Hematopoietic multipotent progenitor cell (in vitro differentiated cells): ENCODE measurements at regions not wholly inside any gene's neighbourhood (a gene's known extent, or its start where the extent isn't known, plus 50 kb on each side); places are given as distances from the start of the nearest gene placed in this dataset.

Experiments
- DNase-seq, 3 donors: peaks; one replicate each; pipeline ENCODE4 v3.0.0-alpha.2; 2011 to 2015; ENCODE audit warnings: low read depth in 2 of 3, low spot score in 2 of 3

DNA sequence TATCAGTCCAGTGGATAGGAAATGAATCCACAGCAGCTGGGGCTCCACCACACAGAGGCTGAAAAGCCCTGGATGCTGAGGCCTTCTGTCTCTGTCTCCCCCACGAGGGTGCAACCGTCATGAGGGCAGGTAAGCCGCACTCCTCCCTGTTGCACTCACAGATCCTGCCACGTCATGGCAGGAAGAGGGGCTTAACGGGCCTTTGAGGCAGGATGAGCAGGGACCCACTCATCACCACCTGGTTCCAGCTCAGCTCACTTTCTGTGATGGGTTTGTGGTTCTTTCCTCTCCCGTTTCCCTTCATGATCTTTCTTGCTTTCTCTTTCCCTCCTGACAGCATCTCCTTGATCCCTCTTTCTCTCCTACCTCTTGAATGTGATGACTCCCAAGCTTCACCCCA is 575.2 kb downstream of the CCDC171 start:
- DNase-seq: no peak

DNA sequence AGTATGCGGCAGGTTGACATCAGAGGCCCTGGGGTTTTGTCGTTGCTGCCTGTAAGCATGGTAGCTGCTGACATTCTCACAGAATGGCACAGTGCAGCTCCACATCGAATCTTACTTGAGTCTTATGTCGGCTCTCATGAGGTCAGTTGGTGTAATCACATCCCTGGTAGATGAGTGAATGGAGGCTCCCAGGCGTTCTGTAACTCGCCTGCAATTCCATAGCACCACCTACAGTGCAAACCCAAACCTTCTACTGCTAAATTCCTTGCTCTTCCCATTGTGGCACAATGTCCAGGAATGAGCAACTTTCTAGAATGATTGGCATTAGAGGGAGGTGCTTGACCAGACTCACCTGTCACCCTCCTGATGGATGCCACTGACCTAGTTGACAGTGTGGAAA is 578.4 kb downstream of the CCDC171 start:
- no peak for DNase-seq

DNA sequence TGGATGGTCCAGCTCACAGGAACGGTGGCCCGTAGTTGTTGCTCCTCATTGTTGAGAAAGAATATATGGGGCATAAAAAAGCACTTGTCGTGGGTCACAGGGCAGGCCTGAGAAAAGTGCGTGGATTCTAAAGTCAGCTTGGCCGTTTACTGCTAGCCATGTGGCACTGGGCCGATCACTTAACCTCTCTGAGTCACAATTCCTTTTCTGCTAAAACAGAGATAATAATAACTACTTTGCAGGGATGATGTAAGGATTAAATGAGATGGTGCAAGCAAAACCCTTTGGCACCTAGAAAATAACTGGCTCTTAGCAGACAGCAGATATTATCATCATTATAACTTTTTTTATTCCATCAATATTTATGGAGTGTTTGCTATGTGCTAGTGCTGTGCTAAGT is 579.7 kb downstream of the CCDC171 start:
- no peak for DNase-seq

DNA sequence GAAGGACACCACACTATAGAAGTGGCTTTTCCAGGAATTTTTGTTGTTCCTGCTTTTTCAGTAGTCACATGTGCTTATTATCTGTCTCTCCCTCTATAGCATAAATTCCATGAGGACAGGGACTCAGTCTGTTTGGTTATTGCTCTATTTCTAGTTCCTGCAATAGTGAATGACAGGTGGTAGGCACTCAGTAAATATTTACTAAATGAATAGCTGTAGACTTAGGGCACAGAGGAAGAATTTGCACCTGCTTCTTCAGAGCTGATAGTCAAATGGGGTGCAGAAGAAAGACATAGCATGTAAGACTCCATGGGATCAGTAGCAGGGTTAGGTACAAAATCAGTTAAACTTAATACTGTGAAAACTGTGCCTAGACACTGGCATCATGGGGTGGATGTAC is 580.2 kb downstream of the CCDC171 start:
- no peak for DNase-seq

DNA sequence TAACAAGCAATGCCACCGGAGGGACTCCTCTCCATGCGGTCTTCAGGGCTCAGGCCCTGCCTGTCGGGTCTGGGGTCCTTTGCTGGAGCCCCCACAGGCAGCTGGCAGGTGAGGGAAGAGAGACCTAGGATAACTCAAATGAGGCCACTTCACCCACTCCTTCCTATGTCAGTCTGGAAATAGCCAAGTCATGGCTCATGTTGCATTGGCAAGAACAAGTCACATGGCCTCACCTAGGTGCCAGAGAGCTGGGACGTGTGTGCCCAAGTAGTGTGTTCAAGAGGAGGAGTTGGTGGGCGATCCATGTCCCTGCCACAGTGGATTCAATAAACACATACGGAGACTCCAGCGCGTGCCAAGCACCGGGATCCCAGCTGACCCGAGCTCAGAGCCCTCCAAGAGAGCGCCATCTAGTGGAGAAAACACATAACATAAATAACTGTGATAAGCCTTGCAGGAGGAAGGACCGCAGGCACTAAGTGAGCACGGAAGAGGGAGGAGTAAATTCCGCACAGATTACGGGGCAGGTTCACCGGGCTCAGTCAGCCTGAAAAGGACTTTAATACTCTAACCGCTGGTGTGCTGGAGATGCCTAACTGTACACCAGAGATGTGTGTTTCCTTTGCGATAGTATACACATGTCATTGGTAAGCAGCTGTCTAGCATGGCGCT is 580.8 kb downstream of the CCDC171 start:
- DNase-seq: peak in 2 of 3 donors; percentile 56 to 80

DNA sequence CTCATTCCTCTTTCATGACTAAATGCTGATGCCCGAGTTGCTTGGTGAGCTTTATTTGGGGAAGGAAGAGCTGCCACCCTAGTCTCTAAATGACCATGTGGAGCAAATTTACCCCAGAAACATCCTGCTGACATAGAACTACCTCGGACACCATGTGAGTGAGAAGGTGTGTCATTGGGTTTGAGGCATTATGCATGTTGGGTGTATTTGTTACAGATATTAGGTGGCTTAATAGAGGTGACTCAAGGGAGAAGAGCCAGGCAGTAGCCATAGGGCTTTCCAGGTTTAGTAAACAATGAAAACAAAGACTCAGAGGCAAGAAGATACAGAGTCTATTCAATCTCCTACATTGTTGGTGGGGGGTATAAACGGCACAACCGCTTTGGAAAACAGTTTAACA is 581.5 kb downstream of the CCDC171 start:
- no peak for DNase-seq

DNA sequence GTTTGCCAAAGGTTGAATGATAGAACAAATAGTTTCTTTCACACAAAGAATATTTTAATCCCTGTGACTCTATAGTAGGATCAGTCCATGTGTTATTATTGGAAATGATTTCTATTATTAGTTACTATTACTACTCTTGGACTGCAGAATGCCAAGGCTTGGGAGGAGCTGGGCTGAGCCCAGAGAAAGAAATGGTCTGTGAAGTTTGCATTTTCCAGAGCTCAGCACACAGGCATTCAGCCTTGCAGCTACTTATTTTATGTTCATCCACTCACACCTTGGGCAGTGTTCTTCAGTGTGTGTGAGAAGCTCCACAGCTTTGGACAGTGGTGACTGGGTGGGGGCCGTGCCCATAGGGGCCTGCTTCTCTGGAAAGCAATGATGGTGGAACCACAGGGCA is 583.1 kb downstream of the CCDC171 start:
- DNase-seq: no peak

DNA sequence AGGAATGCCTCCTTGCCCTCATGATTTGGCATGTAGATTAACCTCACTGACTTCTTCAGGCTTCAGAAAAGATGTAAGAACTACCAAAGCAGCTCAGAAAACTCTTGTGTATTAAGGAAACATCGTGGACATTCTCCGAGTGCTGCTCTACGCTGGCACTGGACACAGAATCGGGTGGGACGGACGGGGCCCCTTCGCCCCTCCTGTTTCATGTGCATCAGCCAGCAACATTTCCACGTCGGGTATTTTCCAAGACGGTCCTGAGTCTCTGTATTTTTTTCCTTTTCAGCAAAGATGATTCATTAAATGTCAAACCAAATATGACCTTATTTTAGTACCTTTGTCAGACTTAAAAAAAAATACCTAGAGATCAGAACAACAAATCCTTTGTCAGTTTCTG is 583.6 kb downstream of the CCDC171 start:
- DNase-seq: no peak

DNA sequence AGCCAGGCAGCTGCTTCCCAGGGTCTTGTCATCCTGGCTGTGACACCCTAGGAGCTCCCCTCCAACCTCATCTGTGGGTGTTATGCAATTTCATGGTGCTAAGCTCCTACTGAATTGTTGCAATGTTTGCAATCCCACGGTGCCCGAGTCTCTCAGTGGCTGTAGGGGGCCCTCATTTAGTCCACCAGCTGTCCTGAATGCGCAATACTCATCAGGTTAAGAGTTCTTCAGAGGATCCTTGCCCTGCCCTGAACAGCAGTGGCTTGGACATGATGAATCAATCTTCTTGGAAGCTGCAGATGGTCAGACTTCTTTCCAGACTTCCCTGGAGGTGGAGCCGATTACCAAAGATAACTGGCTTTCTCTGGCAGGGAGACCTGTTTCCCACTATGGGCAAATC is 584.1 kb downstream of the CCDC171 start:
- no peak for DNase-seq

DNA sequence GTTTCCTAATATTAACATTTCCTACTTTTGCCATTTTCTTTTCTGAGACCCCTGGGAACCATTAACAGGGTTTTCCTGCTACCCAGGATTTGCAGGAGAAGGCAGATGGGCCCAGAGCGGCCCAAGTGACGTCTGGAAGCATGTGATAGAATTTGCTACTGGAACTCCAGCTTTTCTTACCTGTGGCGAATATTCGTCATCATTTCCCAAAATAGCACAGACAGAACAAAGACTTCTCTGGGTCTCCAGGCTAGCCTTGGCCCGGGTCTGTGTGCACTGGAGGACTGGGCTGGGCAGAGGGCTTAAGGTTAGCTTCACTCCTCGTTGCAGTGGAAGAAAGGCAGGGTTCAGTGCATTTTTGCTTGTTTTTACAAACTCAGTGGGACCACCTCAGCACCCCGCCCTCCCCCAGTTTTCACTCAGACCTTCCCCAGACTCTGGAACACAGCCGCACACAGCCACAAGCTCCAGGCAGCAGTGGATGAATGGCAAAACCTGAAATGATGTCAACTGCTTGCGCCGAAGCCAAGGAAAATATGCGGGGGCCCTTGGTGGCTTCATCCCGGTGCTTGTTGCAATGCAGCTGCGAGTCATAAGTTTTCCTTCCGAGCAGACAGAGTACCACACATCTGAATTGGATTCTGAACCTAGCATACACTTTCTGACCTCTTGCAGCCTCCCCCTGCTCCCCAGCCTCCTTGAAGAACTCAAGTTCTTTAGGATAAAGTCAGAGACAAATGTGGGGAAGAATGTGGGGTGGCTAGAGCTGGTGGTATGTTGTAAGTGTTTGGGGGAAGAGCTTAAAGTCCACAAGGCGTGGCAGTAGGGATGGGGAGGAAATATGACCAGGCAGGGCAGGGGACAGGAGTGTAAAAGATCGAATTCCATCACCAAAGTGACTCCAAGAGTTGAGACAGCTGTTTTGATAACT is 586.0 kb downstream of the CCDC171 start:
- DNase-seq: no peak

DNA sequence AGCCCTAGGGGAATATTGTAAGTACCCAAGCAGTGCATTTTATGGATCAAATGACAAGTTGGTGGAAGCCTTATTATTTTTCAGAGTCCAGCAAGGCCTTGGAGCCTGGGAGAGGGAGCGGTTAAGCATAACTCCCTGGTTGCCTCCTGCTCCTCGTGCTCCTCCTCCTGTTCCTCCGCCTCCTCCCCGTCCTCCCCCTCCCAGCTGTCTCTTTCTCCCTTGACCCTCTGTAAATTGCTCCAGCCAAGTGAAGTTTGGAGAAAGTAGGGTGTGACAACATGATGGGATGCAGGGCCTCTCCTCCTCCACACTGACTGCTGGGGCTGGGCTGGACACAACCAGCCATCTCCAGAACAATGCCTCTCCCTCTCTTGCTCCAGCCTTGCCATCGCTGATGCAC is 586.9 kb downstream of the CCDC171 start:
- DNase-seq: no peak

DNA sequence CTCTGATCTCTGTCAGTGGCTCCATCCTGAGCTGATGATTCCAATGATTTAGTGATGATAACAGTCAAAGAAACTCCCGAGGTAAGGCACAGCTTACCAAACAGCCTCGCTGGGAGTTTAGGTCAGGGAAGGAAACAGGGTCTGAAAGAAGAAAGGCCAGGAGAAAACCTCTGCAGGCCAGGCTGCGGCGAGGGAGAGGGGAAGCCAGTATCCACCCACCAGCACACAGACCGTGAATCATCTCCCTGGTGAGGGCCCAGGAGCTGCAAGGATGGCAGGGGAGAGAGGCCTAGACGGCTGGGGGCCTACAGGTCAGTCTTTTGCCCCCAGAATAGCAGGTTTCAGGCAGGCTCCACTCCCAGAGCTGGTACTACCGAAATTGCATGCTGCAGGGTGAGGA is 590.5 kb downstream of the CCDC171 start:
- no peak for DNase-seq

DNA sequence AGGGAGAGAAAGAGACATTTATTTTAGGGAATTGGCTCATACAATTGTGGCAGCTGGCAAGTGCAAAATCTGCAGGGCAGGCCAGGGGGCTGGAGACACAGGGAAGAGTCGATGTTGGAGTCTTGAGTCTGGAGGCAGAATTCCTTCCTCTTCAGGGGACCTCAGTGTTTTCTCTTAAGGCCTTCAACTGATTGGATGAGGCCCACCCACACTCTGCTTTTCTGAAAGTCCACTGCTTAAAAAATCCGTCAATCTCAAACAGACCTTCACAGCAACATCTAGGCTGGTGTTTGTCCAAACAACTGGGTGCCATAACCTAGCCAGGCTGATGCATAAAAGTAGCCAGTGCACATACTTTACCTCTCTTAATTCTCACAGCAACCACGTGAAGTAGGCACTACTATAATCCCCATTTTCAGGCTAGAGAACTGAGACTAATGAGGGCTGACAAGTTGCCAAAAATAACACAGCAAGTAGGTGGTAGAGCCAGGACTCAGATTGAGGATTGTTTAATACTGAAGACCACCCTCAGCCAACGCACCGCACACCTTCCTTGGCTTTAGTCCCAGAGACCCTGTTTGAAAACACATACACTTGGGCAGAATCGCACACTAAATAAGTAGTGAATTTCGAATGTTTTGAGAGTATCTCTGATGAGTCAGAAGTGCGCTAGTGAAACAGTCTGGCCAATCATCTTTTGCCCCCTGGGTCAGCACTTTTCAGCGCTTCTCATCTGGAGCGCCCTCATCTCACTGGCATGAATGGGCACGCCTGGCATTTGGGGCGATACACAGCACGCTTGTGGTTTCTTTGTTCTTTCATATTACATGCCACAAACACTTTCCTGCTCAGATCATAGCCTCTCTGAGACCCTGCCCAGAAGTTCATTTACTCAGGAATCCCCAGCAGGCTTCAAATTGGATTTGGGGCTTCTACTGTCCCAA is 591.4 kb downstream of the CCDC171 start:
- DNase-seq: no peak

DNA sequence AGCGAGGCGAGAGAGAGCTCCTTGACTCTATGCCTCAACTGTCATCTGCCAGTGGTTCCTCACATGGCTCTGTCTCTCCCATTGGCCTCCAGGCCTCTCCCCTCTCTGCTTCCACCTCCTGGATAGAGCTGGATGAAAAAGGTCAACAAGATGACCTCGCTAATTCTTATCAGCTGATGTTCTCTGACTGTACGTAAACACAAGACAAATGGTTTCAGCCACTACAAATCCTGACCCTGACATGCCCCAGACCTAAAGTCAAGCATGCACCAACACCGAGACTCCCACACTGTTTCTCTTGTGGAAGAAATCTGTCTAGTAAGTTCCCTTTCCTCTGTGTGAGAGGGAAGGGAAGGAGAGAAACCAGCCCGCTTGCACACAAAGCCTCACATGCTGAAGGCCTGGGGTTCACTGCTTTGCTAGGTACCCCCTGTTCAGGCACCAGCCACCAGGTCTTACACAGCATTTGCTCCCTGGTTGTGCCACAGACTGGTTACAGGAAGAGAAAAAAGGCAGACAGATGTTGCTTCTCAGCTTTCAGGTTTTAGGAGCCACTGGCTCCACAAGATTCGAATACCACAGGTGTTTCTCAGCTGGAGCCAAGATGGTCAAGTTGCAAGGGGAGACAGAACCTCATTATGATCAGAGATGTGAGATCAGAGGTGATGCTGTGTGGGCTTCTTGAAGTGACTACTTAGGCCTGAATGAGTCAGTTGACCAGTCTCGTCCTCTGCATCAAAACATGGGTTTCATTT is 592.5 kb downstream of the CCDC171 start:
- DNase-seq: no peak

DNA sequence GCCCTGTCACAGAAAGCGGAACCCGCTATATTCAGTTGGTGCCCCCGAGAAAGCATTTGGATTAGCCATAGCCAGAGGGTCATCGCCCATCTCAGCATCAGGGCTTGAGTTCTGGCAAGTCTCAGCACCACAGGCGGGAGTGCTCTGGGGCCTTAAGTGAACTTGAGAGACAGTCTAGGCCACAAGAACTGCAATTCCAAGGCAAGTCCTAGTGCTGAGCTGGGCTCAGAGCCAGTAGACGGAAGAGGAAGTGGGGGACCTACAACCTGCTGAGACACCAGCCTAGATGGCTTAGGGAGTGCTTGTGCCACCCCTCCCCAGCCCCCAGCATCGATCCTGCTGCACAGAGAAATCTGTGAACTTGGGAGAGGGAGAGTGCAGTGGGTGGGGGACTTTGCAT is 594.9 kb downstream of the CCDC171 start:
- peak in 1 of 3 donors; percentile 60 for DNase-seq

DNA sequence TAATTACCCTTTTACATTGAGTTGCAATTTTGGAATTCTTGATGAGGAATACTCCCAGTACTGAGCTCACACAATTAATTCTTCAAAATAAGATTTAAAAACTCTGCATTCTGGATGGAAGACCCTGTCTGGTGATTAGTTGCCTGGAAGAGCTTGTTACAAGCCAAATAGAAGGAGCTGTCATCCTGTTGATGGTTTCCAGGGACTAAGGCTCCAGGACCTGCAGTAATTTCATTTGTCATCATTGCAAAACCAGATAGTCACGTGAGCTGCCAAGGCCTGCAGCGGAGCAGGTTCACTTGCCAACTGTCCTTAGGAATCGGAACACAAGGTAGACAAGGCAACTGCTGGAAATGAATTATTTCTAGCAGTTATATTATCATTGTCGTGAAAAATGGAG is 597.7 kb downstream of the CCDC171 start:
- no peak for DNase-seq

DNA sequence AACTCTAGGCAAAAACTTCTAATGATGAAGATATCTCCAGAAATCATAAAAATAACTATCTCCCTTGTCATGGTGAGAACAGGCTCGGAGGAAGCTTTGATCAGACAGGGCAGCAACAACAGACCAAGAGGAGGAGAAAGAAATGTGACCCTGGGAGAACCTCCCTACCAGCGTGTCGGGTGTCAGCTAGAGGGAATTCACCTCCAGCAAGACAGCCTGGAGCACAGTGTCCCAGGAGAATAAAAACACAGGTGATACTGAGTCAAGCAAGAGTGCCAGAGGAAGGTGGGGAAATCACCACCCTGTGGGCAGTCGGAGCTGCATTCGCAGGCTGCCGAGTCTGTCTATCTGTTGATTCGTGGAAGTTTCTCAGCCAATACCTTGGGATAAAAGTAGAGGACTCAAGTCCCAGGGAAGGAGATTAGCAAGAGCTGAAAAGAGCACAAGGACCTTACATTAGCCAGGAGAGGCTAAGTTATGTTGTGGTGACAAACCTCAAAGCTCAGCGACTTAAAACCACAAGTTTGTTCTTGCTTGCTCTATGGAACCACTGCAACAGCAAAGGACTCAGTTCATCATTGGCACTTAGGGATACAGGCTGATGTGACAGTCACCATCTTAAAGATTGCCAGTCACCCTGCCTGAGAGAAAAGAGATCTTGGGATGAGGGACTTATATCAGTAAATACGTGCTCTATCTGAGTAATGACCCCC is 598.3 kb downstream of the CCDC171 start:
- no peak for DNase-seq

DNA sequence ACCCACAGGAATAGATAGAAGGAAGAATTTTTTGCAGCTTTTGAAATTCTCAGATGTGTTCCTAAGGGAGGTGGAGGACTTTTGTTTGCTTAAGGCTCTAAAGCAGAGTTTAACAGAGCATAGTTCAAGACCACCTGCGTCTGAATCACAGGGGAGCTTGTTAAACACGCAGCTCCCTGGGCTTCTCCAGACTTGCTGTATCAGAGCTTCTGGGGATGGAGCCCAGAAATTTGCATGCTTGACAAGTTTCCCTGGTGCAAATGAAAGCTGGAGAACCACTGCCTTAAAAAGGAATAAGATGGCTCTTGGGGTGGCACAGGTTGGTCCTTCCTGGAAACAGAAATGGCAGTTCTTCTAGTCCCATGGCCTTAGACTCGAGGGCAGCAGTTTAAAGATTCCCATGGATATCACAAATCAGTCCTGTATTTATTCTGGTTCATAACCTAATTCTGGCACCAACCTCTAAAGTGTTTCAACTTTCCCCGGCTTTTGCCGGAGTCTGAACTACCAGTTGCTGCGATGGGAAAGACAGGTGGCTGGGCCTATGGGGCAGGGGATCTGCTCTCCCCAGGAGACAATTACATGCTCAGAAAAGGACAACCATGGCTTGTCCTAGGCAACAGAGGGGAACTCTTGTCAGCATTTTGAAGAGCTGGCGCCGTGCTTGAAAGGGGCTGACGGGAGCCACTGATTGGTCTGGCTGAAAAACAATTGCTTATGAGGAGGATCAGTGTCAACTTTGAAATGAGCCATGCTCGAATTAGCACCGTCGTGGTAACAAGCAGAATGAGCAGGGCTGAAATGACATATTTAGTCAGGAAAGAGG is 599.6 kb downstream of the CCDC171 start:
- no peak for DNase-seq

DNA sequence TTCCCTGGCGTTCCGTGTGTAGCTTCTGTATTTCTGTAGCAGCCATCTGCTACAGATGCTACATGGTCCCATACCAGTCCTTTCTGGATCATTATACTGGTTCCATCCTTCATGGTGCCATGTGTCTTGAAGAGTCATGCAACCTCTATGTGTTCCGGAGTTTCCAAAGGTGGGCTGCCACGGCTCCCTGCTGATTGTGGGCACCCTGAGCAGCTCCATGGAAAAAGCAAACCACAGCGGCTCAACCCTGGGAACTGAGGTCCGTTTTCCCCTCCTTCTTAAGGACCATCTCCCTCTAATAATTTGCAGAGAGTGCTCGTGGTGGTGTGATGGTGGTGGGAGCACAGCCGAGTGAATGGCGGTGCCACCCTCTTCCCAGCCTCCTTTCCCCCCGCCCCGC is 600.4 kb downstream of the CCDC171 start:
- DNase-seq: no peak
